Pons (tissue), 1 donor: ENCODE measurements at regions not wholly inside any gene's neighbourhood (a gene's known extent, or its start where the extent isn't known, plus 50 kb on each side); places are given as distances from the start of the nearest gene placed in this dataset.
A peak's percentile ranks its signal among the peaks of the same experiment; 100 is the strongest.

ENCODE experiments used
- DNase-seq: peaks from one replicate; pipeline ENCODE4 v3.0.0-alpha.2; 2016; ENCODE audit warnings: low spot score

DNA sequence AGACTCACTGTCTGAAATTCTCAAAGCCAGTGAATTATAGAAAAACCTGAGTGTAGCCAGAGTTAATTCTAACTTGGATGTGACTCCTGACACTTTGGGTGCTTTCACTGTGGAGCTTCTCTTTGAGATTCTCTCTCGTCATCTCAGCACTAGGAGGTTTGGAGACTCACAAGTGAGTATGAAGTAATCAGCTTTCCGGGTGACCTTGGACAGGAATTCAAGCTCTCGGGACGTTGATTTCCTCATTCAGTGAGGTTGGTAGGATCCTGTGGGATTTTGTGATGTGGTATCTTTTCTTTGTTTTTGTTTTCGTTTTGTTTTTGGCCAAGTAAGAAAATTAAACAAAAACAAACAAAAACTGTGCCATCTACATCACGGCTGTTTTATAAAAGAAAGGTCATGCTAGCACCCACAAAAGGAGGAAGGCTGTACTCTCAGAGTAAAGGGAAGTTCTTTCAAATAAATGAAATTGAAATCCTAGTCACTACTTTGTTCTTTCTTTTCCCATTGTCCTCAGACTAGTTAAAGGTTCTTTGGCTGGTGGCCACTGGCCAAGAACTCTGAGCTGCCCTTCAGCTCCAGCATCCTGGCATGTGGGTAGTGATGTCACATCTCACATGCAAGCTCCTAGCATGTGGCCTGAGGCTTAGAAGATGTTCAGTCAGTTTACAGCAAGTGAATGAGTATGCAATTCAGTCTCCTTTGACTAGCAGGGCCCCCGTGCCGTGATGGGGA is 263.3 kb upstream of the TPM1 start:
- peak; percentile 68 for DNase-seq

DNA sequence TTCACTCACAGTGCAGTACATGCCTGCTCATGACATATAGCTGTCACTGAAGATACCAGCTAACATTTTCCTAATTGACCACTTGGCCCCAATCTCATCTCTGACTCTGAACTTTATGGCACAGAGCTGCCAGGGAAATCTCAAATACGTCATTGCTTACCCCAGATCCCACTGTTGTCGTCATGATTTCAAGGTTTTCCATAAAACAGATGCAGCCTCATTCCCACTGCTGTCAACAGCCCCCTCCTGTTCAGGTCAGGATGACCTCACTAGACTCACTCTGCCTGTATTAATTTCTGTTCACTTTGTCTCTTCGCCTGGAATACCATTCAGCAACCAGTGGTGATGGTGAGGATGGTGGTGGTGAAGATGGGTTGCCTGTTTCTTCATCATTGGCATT is 262.6 kb upstream of the TPM1 start:
- no peak for DNase-seq

DNA sequence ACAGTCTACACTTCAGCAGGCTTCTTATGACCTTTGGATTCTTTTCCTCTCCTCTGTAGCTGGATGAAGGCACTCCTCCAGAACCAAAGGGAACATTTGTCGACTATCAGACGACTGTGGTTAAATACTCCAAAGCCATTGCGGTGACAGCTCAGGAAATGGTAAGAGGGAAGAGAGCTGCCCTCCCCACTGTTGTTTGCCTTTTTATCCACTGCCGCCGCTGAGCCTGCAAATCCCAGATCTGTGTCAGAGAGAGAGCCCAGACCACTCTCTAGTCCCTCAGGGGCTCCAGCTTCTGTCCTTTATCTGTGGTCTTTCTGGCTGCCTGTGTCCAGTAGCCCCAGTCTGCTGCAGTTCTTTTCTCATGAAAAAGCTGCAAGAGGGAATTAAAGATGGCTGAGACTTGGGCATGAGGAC is 261.5 kb upstream of the TPM1 start:
- no peak for DNase-seq

DNA sequence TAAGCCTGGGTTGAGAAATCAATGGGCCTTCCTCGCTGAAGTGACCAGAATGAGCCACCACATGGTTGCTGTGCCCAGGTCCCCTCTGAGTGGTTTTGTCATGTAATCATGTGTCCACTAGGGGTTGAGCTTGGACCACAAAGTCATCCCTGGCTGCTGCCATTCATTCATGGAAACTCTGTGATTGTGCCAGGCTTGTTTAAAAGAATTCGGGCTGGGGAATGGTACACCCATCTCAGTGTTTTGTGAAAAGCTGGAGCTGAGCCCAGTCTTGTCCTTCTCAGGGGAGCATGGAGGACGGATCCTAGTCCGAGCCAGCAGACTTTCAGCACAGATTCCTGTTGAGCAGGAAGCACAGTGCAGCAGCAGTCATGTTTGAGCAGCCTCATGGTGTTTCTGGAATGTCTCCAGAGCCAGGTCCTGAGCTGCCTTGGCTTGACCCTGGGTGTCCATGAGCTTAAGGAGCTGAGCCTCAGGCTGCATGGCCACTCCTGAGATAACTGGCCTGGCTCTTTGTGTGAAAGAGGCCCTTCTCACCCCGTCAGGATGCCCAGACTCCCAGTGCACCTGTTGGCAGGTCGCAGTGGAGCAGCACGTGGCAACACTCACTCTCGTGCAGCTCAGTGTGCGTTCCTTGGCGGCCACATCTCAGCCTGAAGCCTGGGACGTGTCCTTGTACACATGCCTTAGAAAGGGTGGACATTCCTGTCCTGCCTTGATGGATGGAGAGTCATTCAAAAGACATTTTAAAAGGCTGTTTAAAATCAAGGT is 260.3 kb upstream of the TPM1 start:
- peak; percentile 91 for DNase-seq

DNA sequence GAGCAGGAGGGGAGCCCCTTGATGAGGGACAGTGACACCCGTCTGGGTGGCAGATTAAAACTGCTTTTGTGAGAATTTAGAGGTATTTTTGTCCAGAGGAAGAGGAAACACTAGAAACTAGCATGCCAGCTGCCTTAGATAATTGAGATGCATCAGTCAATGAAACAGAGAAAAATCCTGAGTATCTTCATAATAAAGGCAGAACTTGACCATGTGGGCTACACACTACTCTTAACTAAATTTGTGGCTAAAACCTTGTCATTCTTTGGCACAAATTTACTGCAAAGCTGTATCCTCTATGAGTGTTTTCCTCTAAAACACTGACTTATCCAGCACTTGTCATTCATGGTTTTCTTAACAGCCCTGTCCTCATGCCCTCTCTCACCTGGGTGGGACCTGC is 259.7 kb upstream of the TPM1 start:
- no peak for DNase-seq

DNA sequence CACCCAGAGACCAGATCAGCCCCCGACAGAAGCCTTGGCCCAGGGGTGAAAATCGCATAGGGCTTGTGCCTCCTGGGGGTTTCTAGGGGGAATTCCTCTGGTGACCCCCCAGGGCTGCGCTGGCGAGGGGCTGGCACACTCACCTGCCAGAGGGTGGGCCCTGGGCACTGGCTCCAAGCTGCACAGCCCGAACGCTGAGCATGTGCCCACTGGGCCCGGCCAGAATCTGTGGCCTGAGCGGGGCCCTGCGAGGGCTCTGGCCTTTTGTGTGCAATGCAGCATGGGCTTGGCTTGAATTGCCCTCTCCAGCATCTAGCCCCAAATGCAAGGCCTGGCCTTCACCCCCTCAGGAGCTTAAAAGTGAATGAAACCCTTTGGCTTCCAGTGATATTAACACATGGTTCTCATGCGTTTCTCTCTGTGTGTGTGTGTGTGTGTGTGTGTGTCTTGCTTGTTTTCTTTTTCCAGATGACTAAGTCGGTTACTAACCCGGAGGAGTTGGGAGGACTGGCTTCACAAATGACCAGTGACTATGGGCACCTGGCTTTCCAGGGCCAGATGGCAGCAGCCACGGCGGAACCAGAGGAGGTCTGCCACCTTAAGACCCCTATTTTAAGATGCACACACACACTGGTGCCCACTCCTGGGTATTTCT is 259.1 kb upstream of the TPM1 start:
- no peak for DNase-seq

DNA sequence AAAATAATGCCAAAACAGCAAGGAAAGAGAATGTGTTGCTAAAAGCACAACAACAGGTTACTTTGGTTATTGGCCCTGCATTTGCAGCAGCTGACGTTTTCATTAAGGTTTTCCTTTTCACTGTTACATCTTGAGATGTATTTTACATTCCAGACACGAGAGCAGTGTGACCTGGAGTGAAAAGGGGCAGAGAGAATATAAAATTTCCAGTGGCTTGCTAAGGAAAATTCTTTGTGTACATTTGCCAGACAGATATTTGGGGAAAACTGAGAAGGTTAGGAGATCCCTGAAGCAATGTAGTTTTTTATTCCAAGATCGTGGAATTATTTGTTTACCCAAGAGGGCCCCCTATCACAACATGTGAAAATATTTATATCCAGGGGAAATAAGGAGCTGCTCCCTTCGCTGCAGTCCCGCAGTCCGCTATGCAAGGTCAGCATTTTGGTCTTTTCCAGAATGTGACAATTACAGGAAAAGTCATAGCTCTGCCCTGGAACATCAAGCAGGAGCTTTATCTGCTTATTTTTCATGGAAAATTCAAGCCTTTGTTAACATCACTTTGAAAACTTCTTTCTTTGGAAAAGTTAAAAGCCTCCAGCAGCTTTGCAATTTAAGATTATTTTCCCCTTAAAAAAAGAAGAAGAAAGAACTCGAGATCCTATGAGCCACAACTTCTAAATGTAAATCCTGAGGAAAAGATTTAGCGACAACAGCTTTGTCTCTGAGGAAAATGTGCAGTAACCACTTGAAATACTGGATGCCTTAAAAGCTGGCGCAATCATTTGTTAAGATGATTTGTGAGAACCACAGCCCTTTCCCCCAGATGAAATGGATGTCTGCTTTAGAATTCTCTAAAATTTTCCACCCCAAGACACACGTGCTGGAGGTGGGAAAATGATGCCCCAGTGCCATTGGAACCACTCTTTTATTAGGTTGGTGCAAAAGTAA is 256.4 kb upstream of the TPM1 start:
- DNase-seq = no peak

DNA sequence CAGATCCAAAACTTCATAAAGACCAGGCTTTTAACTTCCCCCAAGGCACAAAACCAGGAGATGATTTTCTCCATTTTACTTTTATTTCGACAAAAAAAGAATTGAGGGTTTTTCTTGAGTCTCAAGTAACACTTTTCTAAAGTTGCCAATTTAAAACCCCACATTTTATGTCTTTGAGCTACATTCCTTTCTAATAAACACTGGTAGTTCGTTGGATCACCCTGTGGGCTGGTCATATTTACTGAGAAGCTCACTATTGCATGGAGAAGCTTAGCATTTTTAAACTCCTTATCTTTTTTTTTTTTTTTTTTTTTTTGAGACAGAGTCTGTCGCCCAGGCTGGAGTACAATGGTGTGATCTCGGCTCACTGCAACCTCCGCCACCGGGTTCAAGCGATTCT is 255.1 kb upstream of the TPM1 start:
- DNase-seq = no peak

DNA sequence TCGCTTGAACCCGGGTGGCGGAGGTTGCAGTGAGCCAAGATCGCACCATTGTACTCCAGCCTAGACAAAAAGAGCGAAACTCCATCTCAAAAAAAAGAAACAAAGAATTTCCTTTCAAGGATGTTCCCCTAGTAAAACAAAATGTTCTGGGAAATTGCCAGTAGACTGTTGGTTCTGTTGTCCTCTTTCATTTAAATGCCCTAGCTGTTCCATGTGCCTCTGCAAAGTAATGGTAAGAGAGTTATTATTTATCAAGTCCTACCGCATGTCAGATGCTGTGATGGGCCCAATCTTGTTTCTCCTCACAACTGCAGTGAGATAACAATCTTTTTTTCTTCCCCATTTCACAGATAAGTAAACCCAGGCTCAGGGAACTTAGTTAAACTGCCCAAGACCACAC is 254.3 kb upstream of the TPM1 start:
- peak; percentile 25 for DNase-seq

DNA sequence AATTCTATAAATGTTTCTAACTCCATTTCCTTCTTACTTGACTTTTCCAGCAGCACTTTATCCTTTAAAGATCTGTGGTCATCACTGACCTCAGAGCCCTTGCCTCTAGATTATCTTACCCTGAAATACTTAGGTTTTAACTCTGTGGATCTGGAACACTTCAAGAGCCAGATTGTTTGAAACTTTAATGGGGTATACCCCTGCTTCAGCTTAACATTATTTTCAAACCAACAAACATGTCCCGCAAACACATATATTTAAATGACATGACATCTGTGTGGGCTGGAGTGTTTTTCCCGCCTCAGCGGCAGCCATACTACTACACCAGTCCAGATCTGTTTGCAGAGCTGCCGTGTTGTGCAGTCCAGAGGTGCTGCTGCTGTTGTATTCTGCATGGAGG is 252.0 kb upstream of the TPM1 start:
- no peak for DNase-seq

DNA sequence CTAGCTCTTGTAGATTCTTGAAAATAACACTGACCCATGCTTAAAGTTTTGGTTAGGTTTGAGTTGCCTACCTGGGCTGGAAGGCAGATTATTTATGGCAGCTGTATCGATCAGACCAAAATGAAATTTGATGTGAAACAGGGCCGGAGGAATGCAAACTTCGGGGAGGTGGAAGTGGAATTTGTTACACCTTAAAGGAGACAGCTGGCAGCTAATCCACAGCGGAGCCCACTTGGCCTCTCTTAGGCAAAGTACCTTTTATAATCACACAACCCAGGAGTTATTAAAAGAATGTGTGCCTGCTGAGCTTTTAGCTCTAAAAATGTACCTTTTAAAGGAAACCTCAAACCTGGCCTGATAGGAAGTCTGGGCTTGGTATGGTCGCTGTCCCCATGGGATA is 250.9 kb upstream of the TPM1 start:
- no peak for DNase-seq

DNA sequence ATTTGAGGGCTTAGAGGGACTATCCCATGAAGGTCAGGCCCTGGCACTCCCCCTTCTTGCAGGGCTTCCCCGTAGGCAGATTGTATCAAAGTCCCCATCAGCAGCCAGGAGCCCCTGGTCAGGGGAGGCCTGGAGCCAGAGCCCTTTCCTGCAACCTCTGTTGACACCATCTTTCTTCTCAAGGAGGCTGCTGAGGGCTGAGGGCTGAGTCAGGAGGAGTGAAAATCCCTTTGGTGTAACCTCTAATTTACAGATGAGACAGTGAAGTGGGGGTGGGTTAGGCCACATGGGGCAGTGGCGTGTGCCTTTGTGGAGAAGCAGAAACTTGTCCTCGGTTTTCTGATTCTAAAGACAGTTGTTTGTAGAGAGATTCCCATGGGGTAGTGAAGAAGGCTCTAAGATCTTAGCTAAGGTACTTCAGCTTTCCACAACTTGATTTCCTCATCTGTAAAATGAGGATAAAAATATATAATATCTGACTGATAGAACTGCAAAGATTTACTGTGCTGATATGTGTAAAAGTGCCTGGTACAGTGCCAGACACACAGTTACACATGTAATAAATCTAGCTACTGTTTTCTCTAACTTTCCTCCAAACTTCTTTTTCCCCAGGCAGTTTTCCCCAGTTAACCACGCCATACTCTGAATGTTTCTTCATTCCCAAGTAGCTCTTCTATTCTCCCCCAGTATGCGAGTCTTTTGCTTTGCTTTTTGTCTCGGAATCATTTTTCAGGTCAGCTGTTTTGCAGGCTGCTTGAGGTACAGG is 249.4 kb upstream of the TPM1 start:
- DNase-seq = no peak

DNA sequence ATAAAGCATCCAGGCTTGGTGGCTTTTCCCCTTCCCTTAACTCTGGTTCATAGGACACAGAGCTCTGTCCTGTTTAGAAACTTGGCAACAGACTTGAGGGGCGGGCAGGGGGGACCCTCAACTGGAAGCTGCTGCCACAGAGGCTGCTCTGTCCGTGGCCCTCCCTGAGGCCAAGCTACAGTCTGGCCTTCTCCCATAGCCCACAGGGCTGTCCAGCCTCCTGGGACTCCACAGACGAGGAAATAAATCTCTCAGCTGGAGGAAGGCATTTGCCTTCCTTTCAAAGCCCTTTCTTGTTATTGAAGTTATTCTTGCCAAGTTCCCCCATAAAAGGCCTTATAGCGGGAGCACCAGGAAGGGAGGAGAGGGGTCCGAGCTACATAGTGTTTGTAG is 248.8 kb upstream of the TPM1 start:
- no peak for DNase-seq

DNA sequence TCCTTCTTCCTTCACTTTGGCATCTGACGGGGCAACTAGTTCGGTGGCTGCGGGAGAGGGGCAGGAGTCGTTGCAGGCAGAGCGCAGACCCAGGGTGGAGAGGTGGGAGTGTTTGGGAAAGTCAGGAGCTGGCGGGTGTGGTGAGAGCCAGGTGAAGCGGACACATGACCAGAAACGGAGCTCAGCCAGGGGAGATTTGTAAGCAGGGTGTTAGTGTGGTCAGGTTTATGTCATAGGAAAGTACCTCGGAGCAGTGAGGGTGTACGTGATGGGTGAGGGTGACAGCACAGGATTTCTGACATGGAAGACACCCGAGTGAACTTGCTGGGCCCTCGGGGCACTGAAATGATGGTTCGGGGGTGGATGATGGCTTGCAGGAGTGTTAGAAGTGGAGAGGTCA is 247.4 kb upstream of the TPM1 start:
- DNase-seq = no peak

DNA sequence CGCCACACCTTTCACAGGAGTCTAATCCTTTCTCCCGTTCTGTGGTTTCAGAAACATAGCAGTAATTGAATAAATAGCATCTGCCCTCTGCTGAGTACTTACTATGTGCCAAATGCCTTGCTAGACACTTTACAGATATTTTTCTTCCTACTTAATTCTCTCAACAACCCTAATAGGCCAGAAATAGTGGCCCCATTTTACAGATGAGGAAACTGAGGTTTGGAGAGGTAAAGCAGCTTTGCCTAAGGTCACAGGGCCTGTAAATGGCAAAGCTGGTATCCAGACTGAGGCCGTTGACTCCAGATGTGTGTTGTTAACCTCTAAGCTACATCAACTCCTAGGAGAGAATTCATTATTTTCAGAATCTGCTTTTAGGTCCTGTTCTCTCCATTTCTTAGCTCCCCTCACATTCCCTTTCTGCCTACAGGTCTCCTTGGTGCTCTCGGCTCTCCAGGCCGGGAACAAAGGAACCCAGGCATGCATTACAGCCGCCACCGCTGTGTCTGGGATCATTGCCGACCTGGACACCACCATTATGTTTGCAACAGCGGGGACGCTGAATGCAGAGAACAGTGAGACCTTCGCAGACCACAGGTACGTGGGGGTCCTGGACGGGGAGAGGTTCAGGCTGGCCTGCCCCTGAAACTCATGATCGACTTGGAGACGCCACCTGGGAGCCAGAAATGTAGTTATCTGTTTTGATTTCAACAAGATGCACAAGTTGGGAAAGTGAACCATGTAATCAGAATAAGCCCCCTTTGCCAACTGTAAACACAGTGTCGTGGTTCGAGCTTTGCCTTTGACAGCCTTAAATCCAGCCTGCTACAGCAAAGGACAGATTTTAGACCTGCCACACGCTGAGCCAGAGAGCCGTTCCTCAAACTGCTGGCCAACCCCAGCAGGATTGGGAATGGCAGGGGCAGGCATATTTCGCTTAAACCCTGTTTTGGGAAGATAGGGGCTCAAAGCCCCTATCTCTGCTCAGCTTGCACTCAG is 246.5 kb upstream of the TPM1 start:
- DNase-seq = no peak

DNA sequence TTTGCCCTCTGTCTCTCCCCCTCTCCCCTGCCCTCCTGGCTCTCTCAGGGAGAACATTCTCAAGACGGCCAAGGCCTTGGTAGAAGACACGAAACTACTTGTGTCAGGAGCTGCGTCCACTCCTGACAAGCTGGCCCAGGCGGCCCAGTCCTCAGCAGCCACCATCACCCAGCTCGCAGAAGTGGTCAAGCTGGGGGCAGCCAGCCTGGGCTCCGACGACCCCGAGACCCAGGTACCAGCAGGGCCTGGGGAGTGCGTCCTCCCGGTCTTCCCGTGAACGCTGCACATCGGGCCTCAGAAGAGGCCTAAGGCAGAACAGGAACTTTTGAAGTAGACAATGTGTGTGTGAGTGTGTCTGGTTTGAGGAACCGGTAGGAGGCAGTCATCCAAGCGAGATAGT is 245.4 kb upstream of the TPM1 start:
- DNase-seq = no peak

DNA sequence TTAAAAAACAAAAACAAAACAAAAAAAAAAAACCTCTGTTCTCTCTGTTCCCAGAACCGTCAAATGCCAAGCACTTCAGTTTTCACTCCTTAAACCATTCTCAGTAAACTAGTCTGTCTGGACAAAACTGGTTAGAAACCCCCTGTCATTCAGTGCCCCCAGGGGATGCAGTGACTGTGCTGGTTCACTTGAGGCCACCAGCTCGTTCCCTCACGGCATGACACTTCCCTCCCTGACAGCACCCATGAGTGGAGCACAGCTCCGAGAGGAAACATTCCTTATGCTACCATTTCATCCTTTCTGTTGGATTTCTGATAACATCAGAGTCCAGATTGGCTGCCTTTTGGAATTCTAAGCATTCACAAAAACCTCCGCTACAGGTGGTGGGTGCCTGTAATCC is 244.0 kb upstream of the TPM1 start:
- no peak for DNase-seq

DNA sequence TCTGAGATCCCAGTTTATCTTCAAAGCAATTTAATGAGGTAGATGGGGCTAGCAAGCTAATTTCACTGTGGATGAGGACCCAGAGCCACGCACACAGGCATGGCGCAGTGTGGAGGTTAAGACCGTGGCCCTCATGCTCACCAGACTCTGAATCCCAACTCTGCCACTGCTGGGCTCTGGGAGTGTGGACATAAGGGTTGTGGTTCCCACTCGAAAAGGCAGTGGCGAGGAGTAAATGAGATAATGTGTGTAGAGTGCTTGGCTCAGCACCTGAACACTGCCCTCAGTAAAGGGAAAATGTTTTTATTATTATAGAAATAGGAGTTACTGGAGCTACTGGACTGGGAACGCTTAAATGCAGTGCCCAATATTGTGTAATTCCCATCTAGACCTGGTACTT is 243.5 kb upstream of the TPM1 start:
- DNase-seq = no peak

DNA sequence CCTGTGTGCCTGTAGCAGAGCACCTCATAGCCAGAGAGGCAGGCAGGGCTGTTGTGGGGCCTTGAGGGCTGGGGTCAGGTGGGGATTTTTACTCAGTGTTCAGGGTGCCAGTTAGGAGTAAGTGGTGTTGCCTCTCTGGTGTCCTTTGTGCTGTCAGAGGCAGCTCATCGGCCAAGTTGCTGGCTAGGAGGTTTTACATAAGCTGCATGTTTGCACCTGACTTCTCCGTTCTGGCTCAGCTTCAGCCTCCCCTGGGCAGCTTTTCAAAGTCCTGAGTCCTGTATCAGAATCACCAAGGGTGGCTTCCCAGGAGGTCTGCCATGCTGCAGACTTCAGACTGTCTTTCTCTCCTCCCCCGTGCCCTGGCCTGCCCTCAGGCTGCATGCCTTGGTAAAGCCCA is 242.6 kb upstream of the TPM1 start:
- DNase-seq = no peak

DNA sequence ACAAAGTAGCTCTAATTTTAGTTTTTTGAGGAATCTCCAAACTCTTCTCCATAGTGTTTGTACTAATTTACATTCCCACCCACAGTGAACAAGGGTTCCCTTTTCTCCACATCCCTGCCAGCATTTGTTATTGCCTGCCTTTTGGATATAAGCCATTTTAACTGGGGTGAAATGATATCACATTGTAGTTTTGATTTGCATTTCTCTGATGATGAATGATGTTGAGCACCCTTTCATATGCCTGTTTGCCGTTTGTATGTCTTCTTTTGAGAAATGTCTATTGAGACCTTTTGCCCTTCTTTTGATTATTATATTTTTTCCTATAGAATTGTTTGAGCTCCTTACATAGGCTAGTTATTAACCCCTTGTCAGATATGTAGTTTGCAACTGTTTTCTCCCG is 239.9 kb upstream of the TPM1 start:
- peak; percentile 52 for DNase-seq
